CD4-positive, alpha-beta memory T cell (primary cell): ENCODE measurements at regions not wholly inside any gene's neighbourhood (a gene's known extent, or its start where the extent isn't known, plus 50 kb on each side); places are given as distances from the start of the nearest gene placed in this dataset.

ENCODE experiments used
- CTCF ChIA-PET: fragments of 350-600 bp; sonication (Branson Sonifier 250); formaldehyde crosslinking; loops from one replicate; lab custom pipeline; 2021; ENCODE audit warnings: inconsistent platforms; ENCODE audit not compliant: partially characterized antibody; lab: Charles Lee
- POLR2A ChIA-PET: fragments of 350-600 bp; sonication (Branson Sonifier 250); formaldehyde crosslinking; loops from one replicate; lab custom pipeline; 2021; ENCODE audit not compliant: partially characterized antibody; lab: Charles Lee
- DNase-seq, 5 donors: peaks; one replicate each; pipeline versions ENCODE4 v3.0.0 to v3.0.0-alpha.2; 2020 to 2022; ENCODE audit warnings: mixed read lengths in 1 of 5
- H3K27ac ChIP-seq: one replicate; pipeline ENCODE4 v1.7.0; 2013; ENCODE audit warnings: low read depth, low read length
- H3K27me3 ChIP-seq: 2 replicates; pipeline ENCODE4 v1.7.0; 2013; ENCODE audit warnings: mild to moderate bottlenecking, low read length, moderate library complexity; ENCODE audit not compliant: insufficient read depth
- H3K36me3 ChIP-seq: 2 replicates; pipeline ENCODE4 v1.7.0; 2013; ENCODE audit warnings: mild to moderate bottlenecking, low read length, moderate library complexity; ENCODE audit not compliant: insufficient read depth
- H3K4me1 ChIP-seq: 2 replicates; pipeline ENCODE4 v1.7.0; 2013; ENCODE audit warnings: mild to moderate bottlenecking, low read length, moderate library complexity; ENCODE audit not compliant: insufficient read depth
- H3K4me3 ChIP-seq, 2 donors: one replicate each; pipeline ENCODE4 v1.7.0; 2013; ENCODE audit warnings: low read length in 2 of 2, mild to moderate bottlenecking in 1 of 2
- H3K9me3 ChIP-seq, 2 donors: one replicate each; pipeline ENCODE4 v1.7.0; 2013; ENCODE audit warnings: low read length in 2 of 2, control low read depth in 1 of 2; ENCODE audit not compliant: control insufficient read depth in 1 of 2
- H3K27ac Mint-ChIP-seq, 7 donors: one replicate each; pipeline ENCODE4 v1.8.0; 2020 to 2021; ENCODE audit warnings: mixed read lengths in 7 of 7, mild to moderate bottlenecking in 6 of 7, inconsistent platforms in 3 of 7, moderate library complexity in 3 of 7
- H3K27me3 Mint-ChIP-seq, 2 donors: one replicate each; pipeline ENCODE4 v1.8.0; 2020 to 2021; ENCODE audit warnings: mixed read lengths in 2 of 2
- H3K36me3 Mint-ChIP-seq, 2 donors: one replicate each; pipeline ENCODE4 v1.8.0; 2020 to 2021; ENCODE audit warnings: mixed read lengths in 2 of 2, inconsistent platforms in 1 of 2, mild to moderate bottlenecking in 1 of 2
- H3K4me1 Mint-ChIP-seq, 4 donors: one replicate each; pipeline ENCODE4 v1.8.0; 2020 to 2021; ENCODE audit warnings: mixed read lengths in 4 of 4, mild to moderate bottlenecking in 1 of 4
- H3K4me3 Mint-ChIP-seq, 8 donors: one replicate each; pipeline ENCODE4 v1.8.0; 2020 to 2021; ENCODE audit warnings: mixed read lengths in 8 of 8, mild to moderate bottlenecking in 7 of 8, moderate library complexity in 6 of 8, inconsistent platforms in 3 of 8
- H3K9me3 Mint-ChIP-seq, 8 donors: one replicate each; pipeline ENCODE4 v1.8.0; 2020 to 2021; ENCODE audit warnings: mixed read lengths in 8 of 8, mild to moderate bottlenecking in 5 of 8, inconsistent platforms in 3 of 8, moderate library complexity in 1 of 8
- intact Hi-C: fragments of 100-400 bp; cut with micrococcal nuclease; formaldehyde crosslinking; loops from one replicate; pipeline ENCODE4 v1.15.1; 2023

- DNase-seq, result no peak
- no peaks in the 10 kb centered on the region for H3K27me3 Mint-ChIP-seq
- Histone ChIP-seq H3K27ac (no peak overlapping the region), H3K27me3 (no peaks in the 10 kb centered on the region), H3K9me3 (no peaks in the 10 kb centered on the region), H3K36me3 (no peaks in the 10 kb centered on the region), H3K4me1 (no peaks in the 10 kb centered on the region), H3K4me3 (no peak overlapping the region)
- H3K27ac Mint-ChIP-seq, result no peak overlapping the region
- H3K9me3 Mint-ChIP-seq, result peaks cover 0 to 13% (median 5%) of the 10 kb centered on the region in 8 donors
- intact Hi-C loops, result no loop called here
- H3K4me1 Mint-ChIP-seq, result no peaks in the 10 kb centered on the region
- CTCF ChIA-PET, result no interaction called here
- peaks cover 0 to 3% of the 10 kb centered on the region in 2 donors for H3K36me3 Mint-ChIP-seq
- H3K4me3 Mint-ChIP-seq, result no peak overlapping the region
- POLR2A ChIA-PET, result no interaction called here
Measured at GRCh38 chr12:82187595-82187994, 170.6 kb downstream of the CCDC59 start.

DNA sequence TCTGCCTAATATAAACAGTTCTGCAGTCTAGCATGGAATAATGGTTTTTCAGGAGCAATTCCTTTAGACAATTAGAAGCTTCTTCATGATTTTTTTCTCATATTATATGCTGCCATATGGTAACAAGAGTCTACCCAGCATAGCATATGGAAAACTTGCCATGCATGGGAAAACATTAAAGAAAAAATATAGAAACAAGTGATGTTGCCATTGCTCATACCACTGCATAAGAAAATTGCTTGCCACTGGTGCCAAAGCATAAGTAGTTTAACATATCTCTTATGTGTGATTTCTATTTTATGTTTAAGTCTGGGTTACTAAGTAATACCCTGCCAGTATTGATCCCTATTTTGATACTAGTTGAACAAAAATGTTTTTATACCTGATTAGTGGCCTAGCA lies 171.2 kb downstream of the CCDC59 start:
- no peaks in the 10 kb centered on the region for H3K36me3 ChIP-seq
- no peak for DNase-seq
- Mint-ChIP-seq H3K9me3 (peaks cover 0 to 13% (median 5%) of the 10 kb centered on the region in 8 donors), H3K4me1 (no peaks in the 10 kb centered on the region), H3K27me3 (no peaks in the 10 kb centered on the region), H3K36me3 (peaks cover 0 to 3% of the 10 kb centered on the region in 2 donors), H3K27ac (no peak overlapping the region), H3K4me3 (no peak overlapping the region)
- ChIA-PET CTCF (no interaction called here), POLR2A (no interaction called here)
- no peak overlapping the region for H3K4me3 ChIP-seq
- no peaks in the 10 kb centered on the region for H3K27me3 ChIP-seq
- no peaks in the 10 kb centered on the region for H3K9me3 ChIP-seq
- intact Hi-C loops, result no loop called here
- no peak overlapping the region for H3K27ac ChIP-seq
- H3K4me1 ChIP-seq, result no peaks in the 10 kb centered on the region

- POLR2A ChIA-PET, result no interaction called here
- Histone ChIP-seq H3K36me3 (no peaks in the 10 kb centered on the region), H3K27me3 (no peaks in the 10 kb centered on the region), H3K27ac (no peak overlapping the region), H3K4me1 (no peaks in the 10 kb centered on the region), H3K9me3 (no peaks in the 10 kb centered on the region), H3K4me3 (no peak overlapping the region)
- no peak for DNase-seq
- Mint-ChIP-seq H3K27me3 (no peaks in the 10 kb centered on the region), H3K9me3 (peaks cover 0 to 14% (median 4%) of the 10 kb centered on the region in 8 donors), H3K27ac (no peak overlapping the region), H3K36me3 (peaks cover 0 to 3% of the 10 kb centered on the region in 2 donors), H3K4me1 (no peaks in the 10 kb centered on the region), H3K4me3 (no peak overlapping the region)
- intact Hi-C loops, result no loop called here
- CTCF ChIA-PET, result no interaction called here
Measured at GRCh38 chr12:82186282-82186681, 171.9 kb downstream of the CCDC59 start.

GRCh38 chr12:82184844-82185243 lies 173.3 kb downstream of the CCDC59 start:
- ChIA-PET CTCF (no interaction called here), POLR2A (no interaction called here)
- no peaks in the 10 kb centered on the region for H3K27me3 ChIP-seq
- Mint-ChIP-seq H3K27me3 (no peaks in the 10 kb centered on the region), H3K4me1 (no peaks in the 10 kb centered on the region), H3K9me3 (peaks cover 0 to 14% (median 4%) of the 10 kb centered on the region in 8 donors), H3K4me3 (no peak overlapping the region), H3K36me3 (peaks cover 0 to 3% of the 10 kb centered on the region in 2 donors), H3K27ac (no peak overlapping the region)
- no peaks in the 10 kb centered on the region for H3K9me3 ChIP-seq
- intact Hi-C loops, result no loop called here
- H3K36me3 ChIP-seq, result no peaks in the 10 kb centered on the region
- no peak overlapping the region for H3K27ac ChIP-seq
- no peaks in the 10 kb centered on the region for H3K4me1 ChIP-seq
- DNase-seq, result no peak
- no peak overlapping the region for H3K4me3 ChIP-seq

GRCh38 chr12:82182601-82183190 lies 175.5 kb downstream of the CCDC59 start:
- no peak overlapping the region for H3K4me3 Mint-ChIP-seq
- Histone ChIP-seq H3K27ac (no peak overlapping the region), H3K36me3 (no peaks in the 10 kb centered on the region), H3K9me3 (no peaks in the 10 kb centered on the region), H3K27me3 (no peaks in the 10 kb centered on the region), H3K4me1 (no peaks in the 10 kb centered on the region), H3K4me3 (no peak overlapping the region)
- intact Hi-C loops, result no loop called here
- no peak for DNase-seq
- H3K27ac Mint-ChIP-seq, result no peak overlapping the region
- ChIA-PET POLR2A (no interaction called here), CTCF (no interaction called here)
- no peaks in the 10 kb centered on the region for H3K27me3 Mint-ChIP-seq
- H3K9me3 Mint-ChIP-seq, result peaks cover 0 to 9% (median 4%) of the 10 kb centered on the region in 8 donors
- peaks cover 0 to 3% of the 10 kb centered on the region in 2 donors for H3K36me3 Mint-ChIP-seq
- no peaks in the 10 kb centered on the region for H3K4me1 Mint-ChIP-seq

GRCh38 chr12:82176761-82177490 lies 181.3 kb downstream of the CCDC59 start:
- H3K27me3 Mint-ChIP-seq, result no peaks in the 10 kb centered on the region
- CTCF ChIA-PET, result no interaction called here
- no peaks in the 10 kb centered on the region for H3K36me3 Mint-ChIP-seq
- POLR2A ChIA-PET, result no interaction called here
- Histone ChIP-seq H3K27ac (no peak overlapping the region), H3K9me3 (no peaks in the 10 kb centered on the region), H3K27me3 (no peaks in the 10 kb centered on the region), H3K4me3 (no peak overlapping the region), H3K4me1 (no peaks in the 10 kb centered on the region), H3K36me3 (no peaks in the 10 kb centered on the region)
- intact Hi-C loops, result no loop called here
- H3K4me1 Mint-ChIP-seq, result peaks cover 0 to 4% (median 0%) of the 10 kb centered on the region in 4 donors
- no peak overlapping the region for H3K27ac Mint-ChIP-seq
- no peak for DNase-seq
- no peak overlapping the region for H3K4me3 Mint-ChIP-seq
- peaks cover 0 to 2% (median 0%) of the 10 kb centered on the region in 8 donors for H3K9me3 Mint-ChIP-seq

DNA sequence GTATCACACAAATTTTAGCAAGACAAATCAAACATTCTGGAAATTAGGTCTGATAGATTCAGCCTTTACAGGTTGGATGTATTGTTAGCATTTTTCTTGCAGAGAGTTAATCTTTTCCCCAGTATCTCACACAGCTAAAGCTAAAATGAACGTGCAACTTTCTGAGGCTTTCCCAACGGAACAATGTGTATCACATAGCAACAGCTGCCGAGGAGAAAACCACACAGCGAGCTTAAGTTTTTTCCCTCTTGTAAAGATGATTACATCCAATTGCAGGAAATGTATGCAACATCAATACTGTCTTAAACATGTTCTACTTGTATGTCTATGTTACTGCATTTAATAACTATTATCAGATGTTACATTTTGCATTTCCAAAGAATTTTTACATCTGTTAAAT lies 182.2 kb downstream of the CCDC59 start:
- Histone ChIP-seq H3K36me3 (no peaks in the 10 kb centered on the region), H3K9me3 (no peaks in the 10 kb centered on the region), H3K4me1 (no peaks in the 10 kb centered on the region), H3K4me3 (no peak overlapping the region), H3K27ac (no peak overlapping the region), H3K27me3 (no peaks in the 10 kb centered on the region)
- H3K27me3 Mint-ChIP-seq, result no peaks in the 10 kb centered on the region
- H3K27ac Mint-ChIP-seq, result no peak overlapping the region
- peaks cover 0 to 4% (median 0%) of the 10 kb centered on the region in 4 donors for H3K4me1 Mint-ChIP-seq
- no peak for DNase-seq
- CTCF ChIA-PET, result no interaction called here
- POLR2A ChIA-PET, result no interaction called here
- no peaks in the 10 kb centered on the region for H3K36me3 Mint-ChIP-seq
- intact Hi-C loops, result no loop called here
- peaks cover 0 to 2% (median 0%) of the 10 kb centered on the region in 8 donors for H3K9me3 Mint-ChIP-seq
- no peak overlapping the region for H3K4me3 Mint-ChIP-seq
